BLaER1 treated with 17β-estradiol and CSF1 and Interleukin-3, amounts not matched to agents 10 nM and 100 nM (cell line): ENCODE measurements at regions not wholly inside any gene's neighbourhood (a gene's known extent, or its start where the extent isn't known, plus 50 kb on each side); places are given as distances from the start of the nearest gene placed in this dataset.

Experiments used
- H3K27ac ChIP-seq, 11 experiments: shearing (Covaris generic); formaldehyde crosslinking; 2 replicates each; pipeline ENCODE4 v1.8.1; 2022
- H3K27me3 ChIP-seq, 11 experiments: shearing (Covaris generic); formaldehyde crosslinking; 2 replicates each; pipeline ENCODE4 v1.8.1; 2022
- H3K36me3 ChIP-seq, 11 experiments: shearing (Covaris generic); formaldehyde crosslinking; 2 replicates each; pipeline ENCODE4 v1.8.1; 2022
- H3K4me1 ChIP-seq, 10 experiments: shearing (Covaris generic); formaldehyde crosslinking; 2 replicates each; pipeline ENCODE4 v1.8.1; 2022
- H3K4me2 ChIP-seq, 11 experiments: shearing (Covaris generic); formaldehyde crosslinking; 2 replicates each; pipeline ENCODE4 v1.8.1; 2022
- H3K4me3 ChIP-seq, 10 experiments: shearing (Covaris generic); formaldehyde crosslinking; 2 replicates each; pipeline ENCODE4 v1.8.1; 2022
- H3K9ac ChIP-seq, 11 experiments: shearing (Covaris generic); formaldehyde crosslinking; 2 replicates each; pipeline ENCODE4 v1.8.1; 2022
- H3K9me3 ChIP-seq, 11 experiments: shearing (Covaris generic); formaldehyde crosslinking; replicated peaks in 1 of 11; 2 replicates each; pipeline ENCODE4 v1.8.1; 2022
- H4K20me1 ChIP-seq, 11 experiments: shearing (Covaris generic); formaldehyde crosslinking; 2 replicates each; pipeline ENCODE4 v1.8.1; 2022
- Cebpa-rat ChIP-seq, 11 experiments: shearing (Covaris generic); IDR thresholded peaks; 2 replicates each; pipeline ENCODE4 v1.8.1; 2022

- H3K9ac ChIP-seq: no peak overlapping the region
- no peak for TF ChIP-seq Cebpa-rat (IDR thresholded peaks at IDR 0.05)
- no peak overlapping the region for H3K4me3 ChIP-seq
- H4K20me1 ChIP-seq: no peaks in the 10 kb centered on the region
- peak overlapping the region in 5 of 11 experiments; percentile 3 to 49 (median 37); a peak in 5 of 22 replicates for H3K27ac ChIP-seq
- H3K4me2 ChIP-seq: no peak overlapping the region; a peak in 1 of 22 replicates
- H3K4me1 ChIP-seq: peaks cover 60 to 79% (median 69%) of the 10 kb centered on the region in 10 experiments
- H3K36me3 ChIP-seq: no peaks in the 10 kb centered on the region
- H3K27me3 ChIP-seq: no peaks in the 10 kb centered on the region
- no peaks in the 10 kb centered on the region for H3K9me3 ChIP-seq
Measured at GRCh38 chr2:9694661-9695234, 64.0 kb upstream of the YWHAQ start.

- H3K9me3 ChIP-seq: peaks cover 0 to 9% (median 4%) of the 10 kb centered on the region in 11 experiments; a peak in 9 of 22 replicates
- no peaks in the 10 kb centered on the region for H3K36me3 ChIP-seq
- H4K20me1 ChIP-seq: no peaks in the 10 kb centered on the region
- peaks cover 48 to 76% (median 63%) of the 10 kb centered on the region in 10 experiments for H3K4me1 ChIP-seq
- TF ChIP-seq Cebpa-rat (IDR thresholded peaks at IDR 0.05): no peak
- no peak overlapping the region for H3K27ac ChIP-seq
- no peak overlapping the region for H3K9ac ChIP-seq
- H3K4me3 ChIP-seq: no peak overlapping the region
- no peak overlapping the region for H3K4me2 ChIP-seq
- no peaks in the 10 kb centered on the region for H3K27me3 ChIP-seq
Measured at GRCh38 chr2:9695941-9696340, 65.1 kb upstream of the YWHAQ start.

GRCh38 chr2:9696731-9697130 lies 65.9 kb upstream of the YWHAQ start:
- Histone ChIP-seq H3K36me3 (no peaks in the 10 kb centered on the region), H3K9me3 (peaks cover 0 to 17% (median 10%) of the 10 kb centered on the region in 11 experiments; a peak in 9 of 22 replicates), H3K4me1 (peaks cover 40 to 68% (median 56%) of the 10 kb centered on the region in 10 experiments), H3K4me2 (peak overlapping the region in 1 of 11 experiments; percentile 53; a peak in 1 of 22 replicates), H3K9ac (no peak overlapping the region), H3K27me3 (no peaks in the 10 kb centered on the region), H3K4me3 (no peak overlapping the region), H4K20me1 (no peaks in the 10 kb centered on the region), H3K27ac (no peak overlapping the region)
- no peak for TF ChIP-seq Cebpa-rat (IDR thresholded peaks at IDR 0.05)

DNA sequence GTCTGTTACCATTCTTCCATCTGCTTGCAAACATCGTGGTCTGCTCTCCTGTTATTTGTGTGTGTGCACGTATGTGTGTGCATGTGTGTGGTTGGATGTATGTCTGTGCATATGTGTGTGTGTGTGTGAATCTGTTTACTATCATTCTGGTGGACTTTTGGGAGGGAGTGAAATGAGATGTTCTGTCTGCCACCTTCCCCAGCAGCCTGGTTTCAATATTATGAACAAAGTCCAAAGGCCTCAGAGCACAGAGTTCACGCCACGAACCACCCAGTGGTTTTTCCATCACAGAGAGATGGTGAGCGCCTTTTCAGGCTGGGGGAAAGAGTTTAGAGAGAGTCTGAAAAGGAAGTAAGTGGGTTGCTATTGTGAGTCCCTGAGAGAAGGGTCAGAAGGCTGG lies 67.1 kb upstream of the YWHAQ start:
- peaks cover 0 to 18% (median 10%) of the 10 kb centered on the region in 11 experiments; a peak in 9 of 22 replicates for H3K9me3 ChIP-seq
- no peaks in the 10 kb centered on the region for H3K36me3 ChIP-seq
- H3K27ac ChIP-seq: peak overlapping the region in 4 of 11 experiments; percentile 14 to 45 (median 38); a peak in 8 of 22 replicates
- H4K20me1 ChIP-seq: no peaks in the 10 kb centered on the region
- no peak overlapping the region for H3K4me3 ChIP-seq
- H3K9ac ChIP-seq: no peak overlapping the region; a peak in 1 of 22 replicates
- no peak for TF ChIP-seq Cebpa-rat (IDR thresholded peaks at IDR 0.05)
- peak overlapping the region; percentile 43 to 70 (median 53) for H3K4me2 ChIP-seq
- peaks cover 36 to 63% (median 52%) of the 10 kb centered on the region in 10 experiments for H3K4me1 ChIP-seq
- H3K27me3 ChIP-seq: no peaks in the 10 kb centered on the region

DNA sequence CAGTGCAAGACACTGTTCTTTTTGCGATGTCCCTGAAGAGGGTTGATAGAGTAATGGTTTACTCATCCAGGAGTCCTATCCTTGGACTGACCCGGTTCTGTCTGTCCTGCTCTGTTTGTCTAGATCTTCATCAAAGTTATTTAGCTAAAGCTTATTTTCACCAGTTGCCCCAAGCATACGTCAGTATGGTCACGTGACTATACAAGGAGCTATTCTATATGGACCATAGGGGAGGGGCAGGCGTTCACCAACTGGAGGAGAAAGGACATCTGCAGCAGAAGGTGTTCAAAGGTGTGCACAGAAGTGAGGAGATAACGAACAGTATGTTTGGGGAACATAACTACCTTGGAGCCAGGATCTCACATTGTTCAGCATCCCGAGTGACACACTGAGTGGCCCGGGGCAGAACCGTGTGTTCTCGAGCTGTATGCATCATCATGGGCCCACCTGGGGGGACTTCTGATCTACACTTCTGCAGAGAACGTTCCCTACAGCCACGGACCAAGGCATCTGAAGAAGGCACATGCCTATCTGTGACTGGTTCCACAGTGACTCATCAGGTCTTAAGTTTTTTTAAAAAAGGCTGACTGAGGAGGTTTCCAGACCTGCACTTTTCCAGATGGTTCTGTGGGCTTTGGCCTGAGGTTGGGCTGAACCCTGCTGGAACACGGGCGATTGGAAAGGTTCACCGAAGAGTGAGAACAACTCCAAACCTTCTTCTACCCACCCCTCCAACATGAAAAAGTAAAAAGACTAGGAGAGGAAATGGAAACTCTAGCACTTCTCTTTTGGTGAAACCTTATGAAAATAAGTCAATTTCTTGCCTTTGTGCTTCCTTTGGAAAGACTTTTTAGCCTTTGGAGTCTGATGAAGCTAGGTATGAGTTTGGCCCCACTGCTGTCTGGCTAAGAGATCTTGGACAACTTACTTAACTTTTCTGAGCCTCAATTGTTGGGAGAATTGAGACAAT lies 68.6 kb upstream of the YWHAQ start:
- H3K9ac ChIP-seq: peak overlapping the region in 2 of 11 experiments; percentile 4 to 15; a peak in 3 of 22 replicates
- no peaks in the 10 kb centered on the region for H3K36me3 ChIP-seq
- no peaks in the 10 kb centered on the region for H3K27me3 ChIP-seq
- peaks cover 0 to 18% (median 10%) of the 10 kb centered on the region in 11 experiments; a peak in 9 of 22 replicates for H3K9me3 ChIP-seq
- no peaks in the 10 kb centered on the region for H4K20me1 ChIP-seq
- no peak overlapping the region for H3K4me3 ChIP-seq
- peak overlapping the region in 8 of 11 experiments; percentile 1 to 64 (median 50); a peak in 11 of 22 replicates for H3K4me2 ChIP-seq
- peak overlapping the region in 8 of 11 experiments; percentile 1 to 73 (median 38); a peak in 11 of 22 replicates for H3K27ac ChIP-seq
- TF ChIP-seq Cebpa-rat (IDR thresholded peaks at IDR 0.05): no peak
- peaks cover 35 to 65% (median 53%) of the 10 kb centered on the region in 10 experiments for H3K4me1 ChIP-seq

GRCh38 chr2:9700109-9700495 lies 69.3 kb upstream of the YWHAQ start:
- H3K27ac ChIP-seq: peak overlapping the region in 5 of 11 experiments; percentile 23 to 73 (median 56); a peak in 9 of 22 replicates
- H3K27me3 ChIP-seq: no peaks in the 10 kb centered on the region
- no peak overlapping the region for H3K4me3 ChIP-seq
- no peaks in the 10 kb centered on the region for H3K36me3 ChIP-seq
- peak overlapping the region in 1 of 11 experiments; percentile 15; a peak in 3 of 22 replicates for H3K9ac ChIP-seq
- peak overlapping the region in 6 of 11 experiments; percentile 22 to 64 (median 58); a peak in 10 of 22 replicates for H3K4me2 ChIP-seq
- TF ChIP-seq Cebpa-rat (IDR thresholded peaks at IDR 0.05): no peak
- H4K20me1 ChIP-seq: no peaks in the 10 kb centered on the region
- peaks cover 35 to 70% (median 53%) of the 10 kb centered on the region in 10 experiments for H3K4me1 ChIP-seq
- peaks cover 0 to 18% (median 10%) of the 10 kb centered on the region in 11 experiments; a peak in 9 of 22 replicates for H3K9me3 ChIP-seq

GRCh38 chr2:9702604-9703084 lies 71.8 kb upstream of the YWHAQ start:
- no peak for TF ChIP-seq Cebpa-rat (IDR thresholded peaks at IDR 0.05)
- Histone ChIP-seq H3K4me2 (peak overlapping the region; percentile 57 to 89 (median 77)), H3K9me3 (peaks cover 0 to 18% (median 10%) of the 10 kb centered on the region in 11 experiments; a peak in 9 of 22 replicates), H3K27ac (peak overlapping the region in 9 of 11 experiments; percentile 19 to 70 (median 63); a peak in 17 of 22 replicates), H3K36me3 (no peaks in the 10 kb centered on the region), H4K20me1 (no peaks in the 10 kb centered on the region), H3K9ac (peak overlapping the region in 7 of 11 experiments; percentile 31 to 50 (median 49); a peak in 8 of 22 replicates), H3K4me3 (no peak overlapping the region), H3K4me1 (peaks cover 28 to 67% (median 49%) of the 10 kb centered on the region in 10 experiments), H3K27me3 (no peaks in the 10 kb centered on the region)

- H4K20me1 ChIP-seq: no peaks in the 10 kb centered on the region
- H3K4me3 ChIP-seq: no peak overlapping the region
- TF ChIP-seq Cebpa-rat (IDR thresholded peaks at IDR 0.05): peak in 2 of 11 experiments; percentile 29 to 74; a peak in 1 of 22 replicates
- no peaks in the 10 kb centered on the region for H3K27me3 ChIP-seq
- H3K27ac ChIP-seq: peak overlapping the region in 10 of 11 experiments; percentile 5 to 70 (median 61); a peak in 18 of 22 replicates
- peak overlapping the region; percentile 57 to 89 (median 77) for H3K4me2 ChIP-seq
- H3K9ac ChIP-seq: peak overlapping the region in 9 of 11 experiments; percentile 5 to 50 (median 47); a peak in 15 of 22 replicates
- H3K36me3 ChIP-seq: no peaks in the 10 kb centered on the region
- peaks cover 0 to 18% (median 10%) of the 10 kb centered on the region in 11 experiments; a peak in 9 of 22 replicates for H3K9me3 ChIP-seq
- H3K4me1 ChIP-seq: peaks cover 27 to 67% (median 49%) of the 10 kb centered on the region in 10 experiments
Measured at GRCh38 chr2:9703085-9703678, 72.4 kb upstream of the YWHAQ start.
